Endothelial cell of umbilical vein (primary cell): ENCODE measurements at regions not wholly inside any gene's neighbourhood (a gene's known extent, or its start where the extent isn't known, plus 50 kb on each side); places are given as distances from the start of the nearest gene placed in this dataset.

Experiments used
- BruUV-seq: library from RNA; stranded (reverse); fragments of 400-500 nt; replicated peaks from 2 replicates; lab custom pipeline; 2021; lab: Mats Ljungman, UMichigan
- CTCF ChIA-PET: fragments of 300-600, 350-600 bp; sonication (Branson Sonifier 250); formaldehyde crosslinking; loops from one replicate; lab custom pipeline; 2021; ENCODE audit warnings: antibody characterized with exemption, inconsistent platforms; lab: Charles Lee
- POLR2A ChIA-PET: fragments of 300-600, 350-600 bp; sonication (Branson Sonifier 250); formaldehyde crosslinking; loops from one replicate; lab custom pipeline; 2021; ENCODE audit warnings: antibody characterized with exemption, inconsistent platforms; lab: Charles Lee
- DNase-seq: peaks from one replicate; pipeline ENCODE4 v3.0.0-alpha.2; 2011; ENCODE audit warnings: low read depth, low spot score
- FAIRE-seq: peaks from 2 replicates; lab custom pipeline; 2011; peaks lifted over from hg19 to GRCh38; lab: Jason Lieb, UNC
- H2AFZ ChIP-seq: 2 replicates; pipeline ENCODE4 v1.6.0; 2012; ENCODE audit warnings: low read depth, low read length, control low read depth, inconsistent platforms
- H3K27ac ChIP-seq: 2 replicates; pipeline ENCODE4 v1.5.1; 2011; ENCODE audit warnings: low read depth, mild to moderate bottlenecking, control low read depth, low read length, moderate library complexity; ENCODE audit not compliant: insufficient read depth
- H3K27me3 ChIP-seq, 2 experiments: 2 replicates each; pipeline versions ENCODE4 v1.6.0 to v1.6.1; 2011; ENCODE audit warnings: low read length in 2 of 2, mixed read lengths in 1 of 2; ENCODE audit not compliant: control insufficient read depth in 2 of 2, insufficient read depth in 2 of 2
- H3K36me3 ChIP-seq, 2 experiments: 2 replicates in 1 of 2; 3 replicates in 1 of 2; pipeline ENCODE4 v1.5.1; 2011; ENCODE audit warnings: low read length in 2 of 2, mild to moderate bottlenecking in 1 of 2, moderate library complexity in 1 of 2; ENCODE audit not compliant: control insufficient read depth in 2 of 2, insufficient read depth in 2 of 2; ENCODE audit errors: extremely low read depth in 1 of 2
- H3K4me1 ChIP-seq: 3 replicates; pipeline ENCODE4 v1.5.1; 2011; ENCODE audit warnings: mild to moderate bottlenecking, low read length; ENCODE audit not compliant: control insufficient read depth, insufficient read depth; ENCODE audit errors: extremely low read depth
- H3K4me2 ChIP-seq: 2 replicates; pipeline ENCODE4 v1.6.1; 2011; ENCODE audit warnings: low read length, control low read depth, mixed read lengths; ENCODE audit not compliant: insufficient read depth
- H3K4me3 ChIP-seq, 3 experiments: fragments of 200-600 bp in 1 of 3; sonication (generic), shearing (Covaris generic) in 1 of 3; replicated peaks in 1 of 3; 2 replicates each; pipeline ENCODE4 v1.5.1; 2011 to 2016; ENCODE audit warnings: control low read depth in 3 of 3, low read length in 3 of 3, mild to moderate bottlenecking in 2 of 3, inconsistent platforms in 1 of 3, low read depth in 1 of 3, moderate library complexity in 1 of 3; ENCODE audit not compliant: insufficient read depth in 1 of 3
- H3K79me2 ChIP-seq: 2 replicates; pipeline ENCODE4 v1.6.0; 2012; ENCODE audit warnings: low read length, inconsistent platforms; ENCODE audit not compliant: control insufficient read depth, insufficient read depth
- H3K9ac ChIP-seq: replicated peaks from 2 replicates; pipeline ENCODE3; 2011; ENCODE audit warnings: low read length, control low read depth; ENCODE audit not compliant: insufficient read depth; ENCODE audit errors: extremely low read depth
- H3K9me1 ChIP-seq: replicated peaks from 3 replicates; pipeline ENCODE4 v1.6.0; 2011; ENCODE audit warnings: mild to moderate bottlenecking, low read length; ENCODE audit not compliant: control insufficient read depth, insufficient read depth; ENCODE audit errors: extremely low read depth
- H3K9me3 ChIP-seq: replicated peaks from 2 replicates; pipeline ENCODE4 v1.5.1; 2012; ENCODE audit warnings: low read length, inconsistent platforms; ENCODE audit not compliant: control insufficient read depth, insufficient read depth
- H4K20me1 ChIP-seq: replicated peaks from 2 replicates; pipeline ENCODE3; 2011; ENCODE audit warnings: mild to moderate bottlenecking, low read length; ENCODE audit not compliant: control insufficient read depth, insufficient read depth; ENCODE audit errors: extremely low read depth
- EZH2 ChIP-seq: IDR thresholded peaks from 2 replicates; pipeline ENCODE4 v1.6.1; 2012; ENCODE audit warnings: borderline replicate concordance, low read depth, mild to moderate bottlenecking, moderate library complexity, low read length, inconsistent platforms; ENCODE audit not compliant: severe bottlenecking
- FOS ChIP-seq: IDR thresholded peaks from 2 replicates; pipeline ENCODE4 v1.6.1; 2011; ENCODE audit warnings: mild to moderate bottlenecking, low read length, moderate library complexity, borderline replicate concordance; ENCODE audit not compliant: insufficient read depth
- GATA2 ChIP-seq: IDR thresholded peaks from 2 replicates; pipeline ENCODE4 v1.7.0; 2011; ENCODE audit warnings: low read depth, mild to moderate bottlenecking, moderate library complexity, mixed read lengths, low read length; ENCODE audit not compliant: insufficient read length, insufficient read depth
- JUN ChIP-seq: IDR thresholded peaks from 2 replicates; pipeline ENCODE4 v1.6.1; 2011; ENCODE audit warnings: borderline replicate concordance, low read depth; ENCODE audit not compliant: insufficient read length, insufficient read depth
- MYC ChIP-seq: IDR thresholded peaks from one replicate; pipeline ENCODE4 v1.6.1; 2011; ENCODE audit warnings: mild to moderate bottlenecking, low read depth, low read length
- POLR2A ChIP-seq: IDR thresholded peaks from 2 replicates; pipeline ENCODE4 v1.6.1; 2012; ENCODE audit warnings: low read depth, mild to moderate bottlenecking, control low read depth, low read length
- POLR2AphosphoS5 ChIP-seq: IDR thresholded peaks from 2 replicates; pipeline ENCODE4 v1.6.1; 2012; ENCODE audit warnings: low read depth, mild to moderate bottlenecking, control low read depth, low read length, moderate library complexity; ENCODE audit not compliant: insufficient read depth
- dilution Hi-C: fragments of 300-500 bp; cut with MboI; formaldehyde crosslinking; loops from one replicate; pipeline ENCODE4 v1.15.0; 2019; ENCODE audit warnings: low sequenced_read_pairs; ENCODE audit not compliant: extremely low pct_ligation_motif_present
- intact Hi-C: fragments of 100-400 bp; cut with micrococcal nuclease; formaldehyde crosslinking; loops from one replicate; pipeline ENCODE4 v1.10.0; 2022
- TF ChIP-seq, protein P1 (sequence below), 2 donors: IDR thresholded peaks; 1 replicate in 1 of 2; 2 replicates in 1 of 2; pipeline ENCODE4 v1.5.1; 2011; ENCODE audit warnings: low read length in 2 of 2, mild to moderate bottlenecking in 2 of 2, moderate library complexity in 2 of 2, control low read depth in 1 of 2, inconsistent platforms in 1 of 2, low read depth in 1 of 2; ENCODE audit not compliant: insufficient read depth in 1 of 2; ENCODE audit errors: extremely low read depth in 1 of 2
- TF ChIP-seq, protein P2 (sequence below): IDR thresholded peaks from 2 replicates; pipeline ENCODE4 v1.6.1; 2011; ENCODE audit not compliant: insufficient read depth, insufficient read length

DNA sequence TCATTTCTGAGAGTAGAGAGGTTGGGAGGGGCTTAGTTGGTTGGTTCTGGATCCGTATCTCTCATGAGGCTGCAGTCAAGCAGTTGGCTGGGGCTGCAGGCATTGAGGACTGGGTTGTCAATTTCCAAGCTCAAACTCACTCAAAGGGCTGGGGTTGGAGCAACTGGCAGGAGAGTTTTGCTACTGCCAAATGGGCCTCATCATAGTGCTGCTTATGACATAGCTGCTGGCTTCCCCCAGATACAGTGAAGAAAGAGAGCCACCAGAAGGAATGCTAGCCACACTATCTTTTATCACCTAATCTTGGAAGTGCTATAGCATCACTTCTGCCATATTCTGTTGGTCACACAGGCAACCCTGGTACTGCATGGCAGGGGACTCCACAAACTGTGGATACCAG is 363.5 kb upstream of the USP24 start:
- Histone ChIP-seq H3K27ac (no peak overlapping the region), H3K9ac (no peak overlapping the region), H2AFZ (no peak overlapping the region), H3K4me2 (no peak overlapping the region), H3K27me3 (no peaks in the 10 kb centered on the region), H3K79me2 (no peaks in the 10 kb centered on the region), H3K4me1 (no peaks in the 10 kb centered on the region), H3K9me3 (no peaks in the 10 kb centered on the region), H3K4me3 (no peak overlapping the region), H3K36me3 (no peaks in the 10 kb centered on the region), H4K20me1 (no peaks in the 10 kb centered on the region), H3K9me1 (no peaks in the 10 kb centered on the region)
- ChIA-PET POLR2A (no interaction called here), CTCF (no interaction called here)
- intact Hi-C loops (no loop called here), dilution Hi-C loops (no loop called here)
- FAIRE-seq (no peak), DNase-seq (no peak)
- TF ChIP-seq, protein P1, sequence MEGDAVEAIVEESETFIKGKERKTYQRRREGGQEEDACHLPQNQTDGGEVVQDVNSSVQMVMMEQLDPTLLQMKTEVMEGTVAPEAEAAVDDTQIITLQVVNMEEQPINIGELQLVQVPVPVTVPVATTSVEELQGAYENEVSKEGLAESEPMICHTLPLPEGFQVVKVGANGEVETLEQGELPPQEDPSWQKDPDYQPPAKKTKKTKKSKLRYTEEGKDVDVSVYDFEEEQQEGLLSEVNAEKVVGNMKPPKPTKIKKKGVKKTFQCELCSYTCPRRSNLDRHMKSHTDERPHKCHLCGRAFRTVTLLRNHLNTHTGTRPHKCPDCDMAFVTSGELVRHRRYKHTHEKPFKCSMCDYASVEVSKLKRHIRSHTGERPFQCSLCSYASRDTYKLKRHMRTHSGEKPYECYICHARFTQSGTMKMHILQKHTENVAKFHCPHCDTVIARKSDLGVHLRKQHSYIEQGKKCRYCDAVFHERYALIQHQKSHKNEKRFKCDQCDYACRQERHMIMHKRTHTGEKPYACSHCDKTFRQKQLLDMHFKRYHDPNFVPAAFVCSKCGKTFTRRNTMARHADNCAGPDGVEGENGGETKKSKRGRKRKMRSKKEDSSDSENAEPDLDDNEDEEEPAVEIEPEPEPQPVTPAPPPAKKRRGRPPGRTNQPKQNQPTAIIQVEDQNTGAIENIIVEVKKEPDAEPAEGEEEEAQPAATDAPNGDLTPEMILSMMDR (IDR thresholded peaks at IDR 0.05; ENCODE audit: extremely low read depth in 1 of 2, insufficient read depth in 1 of 2, low read depth in 1 of 2, low read length in 2 of 2): no peak
- TF ChIP-seq, protein P2, sequence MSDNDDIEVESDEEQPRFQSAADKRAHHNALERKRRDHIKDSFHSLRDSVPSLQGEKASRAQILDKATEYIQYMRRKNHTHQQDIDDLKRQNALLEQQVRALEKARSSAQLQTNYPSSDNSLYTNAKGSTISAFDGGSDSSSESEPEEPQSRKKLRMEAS: no peak
- no peak for TF ChIP-seq EZH2
- TF ChIP-seq POLR2A: no peak
- TF ChIP-seq FOS: no peak
- no peak for TF ChIP-seq MYC
- no peak for TF ChIP-seq JUN
- no peak for TF ChIP-seq GATA2
- no peak for TF ChIP-seq POLR2AphosphoS5
- no TSS peak for BruUV-seq
